K562 (cell line): ENCODE measurements at regions not wholly inside any gene's neighbourhood (a gene's known extent, or its start where the extent isn't known, plus 50 kb on each side); places are given as distances from the start of the nearest gene placed in this dataset.

Source experiments
- ATAC-seq: fragments of 200-7000 bp; cut with Tn5 transposase; 3 replicates; pipeline ENCODE4 v1.9.1; 2020; ENCODE audit warnings: moderate library complexity
- BruUV-seq: library from RNA; stranded (reverse); fragments of 400-500 nt; replicated peaks from 2 replicates; lab custom pipeline; 2021; lab: Mats Ljungman, UMichigan
- CTCF ChIA-PET: fragments of 300-600 bp; formaldehyde crosslinking; extraction: SDS; loops from one replicate; lab custom pipeline; 2021; ENCODE audit warnings: low intra/inter-chr PET ratio; lab: Yijun Ruan, JAX
- POLR2A ChIA-PET: fragments of 300-600, 350-650 bp; sonication (Branson Sonifier 250); formaldehyde crosslinking; extraction: SDS; loops from one replicate; lab custom pipeline; 2021; ENCODE audit warnings: antibody characterized with exemption, inconsistent platforms; lab: Yijun Ruan, JAX
- DNase-seq, 4 experiments: peaks; one replicate each; pipeline versions ENCODE4 v3.0.0 to v3.0.0-alpha.2; 2011 to 2018; ENCODE audit warnings: low spot score in 3 of 4, mixed read lengths in 3 of 4; ENCODE audit errors: extremely low read depth in 1 of 4
- FAIRE-seq: peaks from 2 replicates; lab custom pipeline; 2011; peaks lifted over from hg19 to GRCh38; lab: Jason Lieb, UNC
- H2AFZ ChIP-seq: 2 replicates; pipeline ENCODE4 v1.6.0; 2011; ENCODE audit warnings: low read depth, low read length, control low read depth, inconsistent platforms
- H3K27ac ChIP-seq: fragments of 200-600 bp; 3 replicates; pipeline ENCODE4 v1.8.0; 2011; ENCODE audit warnings: low read depth, mild to moderate bottlenecking, control low read depth, inconsistent platforms, low read length, moderate library complexity, mixed read lengths; ENCODE audit errors: extremely low read depth
- H3K27me3 ChIP-seq, 2 experiments: fragments of 300-600 bp in 1 of 2; 2 replicates in 1 of 2; 3 replicates in 1 of 2; pipeline versions ENCODE4 v1.6.0 to v1.8.0; 2011; ENCODE audit warnings: inconsistent platforms in 2 of 2, low read length in 2 of 2, mild to moderate bottlenecking in 1 of 2, mixed read lengths in 1 of 2, moderate library complexity in 1 of 2; ENCODE audit not compliant: control insufficient read depth in 2 of 2, insufficient read depth in 2 of 2
- H3K36me3 ChIP-seq: fragments of 300-600 bp; 3 replicates; pipeline ENCODE4 v1.8.0; 2011; ENCODE audit warnings: mild to moderate bottlenecking, low read length, inconsistent platforms; ENCODE audit not compliant: control insufficient read depth, insufficient read depth
- H3K4me1 ChIP-seq, 2 experiments: fragments of 200-600 bp in 1 of 2; replicated peaks in 1 of 2; 2 replicates in 1 of 2; 3 replicates in 1 of 2; pipeline versions ENCODE4 v1.5.1 to v1.8.0; 2011; ENCODE audit warnings: inconsistent platforms in 2 of 2, low read length in 2 of 2, mild to moderate bottlenecking in 1 of 2, mixed read lengths in 1 of 2, moderate library complexity in 1 of 2; ENCODE audit not compliant: control insufficient read depth in 2 of 2, insufficient read depth in 2 of 2
- H3K4me2 ChIP-seq: 2 replicates; pipeline ENCODE4 v1.6.1; 2011; ENCODE audit warnings: low read length, control low read depth, inconsistent platforms, mixed read lengths; ENCODE audit not compliant: insufficient read depth
- H3K4me3 ChIP-seq: fragments of 200-600 bp; sonication (generic), shearing (Covaris generic); 2 replicates; pipeline ENCODE4 v1.5.1; 2016; ENCODE audit warnings: control low read depth, inconsistent platforms
- H3K79me2 ChIP-seq: fragments of 200-600 bp; 3 replicates; pipeline ENCODE4 v1.8.0; 2011; ENCODE audit warnings: low read length, inconsistent platforms; ENCODE audit not compliant: control insufficient read depth, insufficient read depth
- H3K9ac ChIP-seq, 2 experiments: 2 replicates each; pipeline versions ENCODE4 v1.6.0 to v1.6.1; 2011; ENCODE audit warnings: low read depth in 2 of 2, low read length in 2 of 2, control low read depth in 1 of 2, inconsistent platforms in 1 of 2, mild to moderate bottlenecking in 1 of 2, mixed read lengths in 1 of 2; ENCODE audit not compliant: insufficient read depth in 1 of 2
- H3K9me1 ChIP-seq: one replicate; pipeline ENCODE4 v1.6.0; 2011; ENCODE audit warnings: inconsistent platforms, mild to moderate bottlenecking, low read length, moderate library complexity; ENCODE audit not compliant: control insufficient read depth, insufficient read depth
- H3K9me3 ChIP-seq: replicated peaks from 2 replicates; pipeline ENCODE4 v1.5.1; 2011; ENCODE audit warnings: low read depth, low read length, inconsistent platforms; ENCODE audit not compliant: control insufficient read depth, insufficient read depth
- H4K20me1 ChIP-seq: replicated peaks from 2 replicates; pipeline ENCODE4 v1.6.1; 2011; ENCODE audit warnings: low read length, inconsistent platforms, mixed read lengths; ENCODE audit not compliant: control insufficient read depth, insufficient read depth
- ATF2 ChIP-seq: sonication (generic); formaldehyde crosslinking; IDR thresholded peaks from 2 replicates; pipeline ENCODE4 v1.8.1; 2022; ENCODE audit warnings: missing genetic modification reagents
- EHMT2 ChIP-seq: fragments of 450-650 bp; IDR thresholded peaks from 2 replicates; pipeline ENCODE4 v1.6.1; 2018; ENCODE audit warnings: antibody characterized with exemption
- MAFK ChIP-seq: IDR thresholded peaks from 2 replicates; pipeline ENCODE4 v1.6.1; 2011; ENCODE audit warnings: low read length, improper control_type of control experiment
- NCOA4 ChIP-seq: fragments of 450-650 bp; IDR thresholded peaks from 2 replicates; pipeline ENCODE4 v1.6.1; 2018; ENCODE audit warnings: mild to moderate bottlenecking; ENCODE audit not compliant: partially characterized antibody
- RFX5 ChIP-seq: IDR thresholded peaks from 2 replicates; pipeline ENCODE4 v1.6.1; 2011; ENCODE audit warnings: low read depth, mild to moderate bottlenecking, improper control_type of control experiment, low read length
- ZNF184 ChIP-seq: sonication (generic); formaldehyde crosslinking; IDR thresholded peaks from 2 replicates; pipeline ENCODE4 v1.5.0; 2020; ENCODE audit warnings: missing genetic modification reagents
- ZNF3 ChIP-seq: fragments of 250-450 bp; sonication (Bioruptor Pico); IDR thresholded peaks from 2 replicates; pipeline ENCODE4 v1.5.0; 2021; ENCODE audit warnings: mild to moderate bottlenecking, moderate library complexity
- WGBS: fragments of 100-300 bp; shearing (Covaris generic); methylation state at CpG from one replicate; pipeline ENCODE4 v1.1.6; 2016; ENCODE audit warnings: low coverage, mixed read lengths; ENCODE audit not compliant: insufficient coverage; ENCODE audit errors: missing lambda C conversion rate; 5-methylcytosine and 5-hydroxymethylcytosine counted together
- in situ Hi-C: fragments of 300-500 bp; cut with MboI; formaldehyde crosslinking; loops from 4 replicates; pipeline ENCODE4 v1.15.0; 2018; ENCODE audit warnings: inconsistent platforms, mixed read lengths
- intact Hi-C: fragments of 100-400 bp; cut with micrococcal nuclease; formaldehyde crosslinking; loops from 2 replicates; pipeline ENCODE4 v1.14.2; 2022

- intact Hi-C loops (no loop called here), in situ Hi-C loops (no loop called here)
- no peaks in the 10 kb centered on the region for H4K20me1 ChIP-seq
- no peak overlapping the region for H3K4me3 ChIP-seq
- H3K9me1 ChIP-seq = no peaks in the 10 kb centered on the region
- no peak for TF ChIP-seq ZNF184 (CRISPR knock-in tag)
- TF ChIP-seq NCOA4 = no peak
- no peak for TF ChIP-seq MAFK
- TF ChIP-seq ZNF3 (CRISPR knock-in tag) = no peak
- TF ChIP-seq ATF2 (CRISPR knock-in tag) = no peak
- no peak for TF ChIP-seq RFX5
- TF ChIP-seq EHMT2 = no peak
- ChIA-PET POLR2A (no interaction called here), CTCF (no interaction called here)
- no peaks in the 10 kb centered on the region for H3K36me3 ChIP-seq
- no peaks in the 10 kb centered on the region for H3K4me1 ChIP-seq
- H3K9me3 ChIP-seq = no peaks in the 10 kb centered on the region
- no peaks in the 10 kb centered on the region for H3K27me3 ChIP-seq
- no peaks in the 10 kb centered on the region for H3K79me2 ChIP-seq
- FAIRE-seq (no peak), ATAC-seq (no peak), DNase-seq (no peak)
- 0% methylated on average over 2 of the region's 2 CpGs for WGBS
- no peak overlapping the region for H3K9ac ChIP-seq
- no peak overlapping the region for H3K4me2 ChIP-seq
- no peak overlapping the region for H2AFZ ChIP-seq
- no peak overlapping the region for H3K27ac ChIP-seq
- BruUV-seq = no TSS peak
Observed at GRCh38 chr13:87311165-87311564, 360.0 kb upstream of the SLITRK5 start.
